NCI-H1417 (cell line): ENCODE measurements at regions not wholly inside any gene's neighbourhood (a gene's known extent, or its start where the extent isn't known, plus 50 kb on each side); places are given as distances from the start of the nearest gene placed in this dataset.
"Not testable (repeated sequence)": the region's sequence is repeated elsewhere in the genome, so short reads cannot be mapped to it uniquely, and the experiment has no call there.

Experiments
- DNase-seq, 3 experiments: peaks; one replicate each; lab custom pipeline; 2025; lab: John Stamatoyannopoulos, UW

- DNase-seq: no peak
Measured at GRCh38 chr2:129565551-129566109, 413.8 kb upstream of the RAB6C start.

- not testable (repeated sequence) for DNase-seq
Measured at GRCh38 chr2:129570812-129571211, 408.7 kb upstream of the RAB6C start.

GRCh38 chr2:129575431-129575830 lies 404.0 kb upstream of the RAB6C start:
- no peak for DNase-seq

DNA sequence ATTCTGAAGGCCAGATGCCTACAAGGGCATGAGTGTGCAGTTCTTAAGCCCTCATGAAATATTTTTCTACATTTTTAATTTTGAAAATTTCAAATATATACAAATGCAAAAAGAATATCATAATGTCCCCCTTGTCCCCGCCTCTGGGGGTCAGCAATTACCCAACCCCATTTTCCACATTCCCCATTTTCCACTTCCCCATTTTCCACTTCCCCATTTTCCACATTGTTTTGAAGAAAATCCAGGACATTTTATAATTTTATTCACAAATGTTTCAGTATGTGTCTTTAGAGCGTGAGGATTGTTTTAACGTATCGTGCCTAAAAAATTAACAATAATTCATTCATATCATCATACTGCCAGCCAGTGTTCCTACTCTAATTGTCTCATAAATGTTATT lies 403.6 kb upstream of the RAB6C start:
- DNase-seq: no peak

- DNase-seq: no peak
Measured at GRCh38 chr2:129580001-129580400, 399.5 kb upstream of the RAB6C start.

DNA sequence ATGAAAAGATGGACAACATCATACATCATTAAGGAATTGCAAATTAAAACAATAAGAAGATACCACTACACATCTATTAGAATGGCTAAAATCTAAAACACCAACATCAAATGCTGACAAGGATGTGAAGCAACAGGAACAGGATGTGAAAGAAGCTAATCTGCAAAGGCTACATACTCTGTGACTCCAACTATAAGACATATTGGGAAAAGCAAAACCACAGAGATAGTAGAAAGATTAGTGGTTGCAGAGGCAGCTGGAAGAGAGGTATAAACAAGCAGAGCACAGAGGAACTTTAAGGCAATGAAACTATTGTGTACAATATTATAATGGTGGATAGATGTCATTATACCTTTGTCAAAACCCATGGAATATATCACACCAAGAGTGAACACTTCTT lies 393.7 kb upstream of the RAB6C start:
- DNase-seq: no peak

DNA sequence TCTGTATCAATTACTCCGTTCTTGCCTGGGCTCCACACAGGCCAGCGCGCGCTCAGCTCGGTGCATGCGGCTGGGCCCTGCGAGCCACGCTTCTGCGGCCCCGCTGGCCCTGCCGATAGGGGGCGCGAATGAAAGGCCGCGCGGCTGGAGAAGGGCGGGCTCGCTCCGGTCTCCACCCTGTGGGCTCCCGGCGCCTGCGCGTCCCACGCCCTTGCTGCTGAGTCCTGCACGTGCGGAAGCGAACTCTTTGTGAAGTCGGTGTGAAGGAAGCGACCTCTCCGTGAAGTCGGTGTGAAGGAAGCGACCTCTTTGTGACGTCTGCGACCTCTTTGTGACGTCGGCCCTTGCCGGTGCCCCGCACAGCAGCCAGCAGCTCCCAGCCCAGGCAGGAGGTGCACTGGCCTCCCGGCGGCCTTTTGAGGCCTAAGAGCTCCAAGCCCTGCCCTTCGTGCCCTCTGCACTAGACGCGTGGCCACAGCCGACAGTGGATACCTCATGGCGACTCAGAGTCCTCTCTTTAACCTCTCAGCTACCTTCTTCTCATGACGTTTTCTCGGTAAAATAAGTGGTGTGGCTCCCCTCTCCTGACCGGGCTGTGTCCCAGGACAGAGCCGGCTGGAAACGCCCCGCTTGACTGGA lies 391.9 kb upstream of the RAB6C start:
- no peak for DNase-seq

DNA sequence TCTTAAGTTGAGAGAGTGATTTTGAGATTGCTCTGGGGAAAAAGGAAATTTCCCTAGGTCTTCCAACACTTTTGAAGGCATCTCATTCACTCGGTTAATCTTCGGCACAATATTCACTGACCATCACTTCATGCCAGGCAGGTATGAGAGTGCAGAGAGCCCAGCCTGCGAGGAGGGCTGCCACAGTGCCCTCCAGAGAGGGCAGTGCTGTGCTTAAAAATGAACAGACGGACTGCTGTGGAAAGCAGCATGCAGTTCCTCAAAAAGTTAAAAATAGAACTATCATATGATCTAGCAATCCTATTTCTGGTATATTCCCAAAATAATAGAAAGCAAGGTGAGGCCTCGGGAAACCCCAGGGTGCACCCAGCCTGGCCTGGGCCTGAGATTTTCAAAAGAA lies 374.9 kb upstream of the RAB6C start:
- no peak for DNase-seq

GRCh38 chr2:129605646-129606045 lies 373.8 kb upstream of the RAB6C start:
- DNase-seq: no peak

- no peak for DNase-seq
Measured at GRCh38 chr2:129606496-129607270, 372.8 kb upstream of the RAB6C start.

DNA sequence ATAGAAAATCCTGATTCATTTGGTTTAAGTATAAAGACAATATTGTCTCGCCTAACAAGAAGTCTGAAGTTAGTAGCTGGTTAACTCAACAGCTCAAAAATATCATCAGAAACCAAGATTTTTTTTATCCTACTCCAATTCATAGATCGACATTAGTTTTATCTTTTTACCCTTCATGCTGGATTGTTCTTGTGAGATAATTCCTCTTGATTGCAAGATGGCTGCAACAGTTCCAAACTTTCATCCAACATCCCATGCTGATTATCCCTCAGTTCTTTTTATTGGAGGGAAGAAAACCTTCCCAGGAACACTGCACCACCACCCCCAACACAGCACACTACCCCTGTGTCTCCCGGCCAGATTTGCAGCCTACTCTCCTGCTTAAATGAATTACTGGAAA lies 370.2 kb upstream of the RAB6C start:
- no peak for DNase-seq

GRCh38 chr2:129610766-129611165 lies 368.7 kb upstream of the RAB6C start:
- DNase-seq: no peak

GRCh38 chr2:129611471-129611870 lies 368.0 kb upstream of the RAB6C start:
- DNase-seq: no peak

DNA sequence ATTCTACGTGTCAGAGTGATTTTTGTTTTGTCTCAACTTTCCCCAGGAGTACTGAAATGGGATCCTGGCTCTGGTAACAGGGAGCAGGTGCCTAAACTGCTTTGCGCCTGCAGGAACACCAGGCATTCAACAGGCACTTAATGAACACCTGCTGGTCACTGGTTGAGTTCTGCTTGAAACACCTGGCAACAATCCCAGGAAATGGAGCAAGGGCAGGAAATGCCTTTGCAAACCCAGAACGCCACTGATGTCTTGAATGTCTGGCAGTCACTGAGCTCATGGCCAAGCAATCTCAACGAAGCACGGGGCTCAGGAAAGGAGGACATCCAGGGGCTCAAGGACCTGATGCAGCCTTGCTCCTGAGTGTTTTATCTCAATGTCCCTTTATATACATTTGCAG lies 360.0 kb upstream of the RAB6C start:
- peak; percentile 27 to 80 (median 72) for DNase-seq

GRCh38 chr2:129620411-129620810 lies 359.1 kb upstream of the RAB6C start:
- no peak for DNase-seq

DNA sequence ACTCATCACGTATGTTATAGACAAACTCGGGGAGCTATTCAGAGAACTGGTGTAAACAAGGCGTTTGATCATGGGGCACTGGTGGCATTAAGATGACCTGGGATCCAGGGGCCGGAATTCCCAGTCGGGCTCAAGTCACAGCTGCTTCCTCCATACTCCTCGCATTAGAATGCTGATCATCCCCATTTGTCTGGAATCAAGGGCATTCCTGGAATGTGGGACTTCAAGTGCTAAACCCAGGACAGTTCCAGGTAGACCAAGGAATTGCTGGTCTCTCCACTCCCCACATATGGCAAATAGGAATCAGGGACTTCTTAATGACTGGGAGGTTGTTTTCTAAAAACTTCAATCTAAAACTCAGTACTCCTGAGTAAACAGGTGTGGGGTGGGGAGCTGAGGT lies 355.7 kb upstream of the RAB6C start:
- no peak for DNase-seq

DNA sequence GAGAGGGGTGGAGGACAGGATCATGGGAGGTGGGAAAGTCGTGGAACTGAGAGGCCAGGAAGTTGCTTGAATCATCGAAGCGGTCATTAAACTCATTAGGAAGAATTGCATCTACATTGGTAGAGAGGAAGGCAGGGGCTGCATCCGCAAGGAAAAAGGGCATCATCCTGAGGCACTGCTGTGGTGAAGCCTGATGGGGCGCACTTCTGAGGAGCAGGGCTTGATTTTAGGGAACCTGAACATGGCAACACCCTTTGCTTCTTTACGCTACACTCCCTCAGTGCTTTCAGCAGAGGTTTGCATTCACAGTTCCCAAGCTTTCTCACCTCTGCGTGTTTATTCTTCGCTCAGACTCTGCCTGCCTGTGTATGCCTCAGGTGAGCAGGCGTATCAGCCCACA lies 352.0 kb upstream of the RAB6C start:
- DNase-seq: no peak

DNA sequence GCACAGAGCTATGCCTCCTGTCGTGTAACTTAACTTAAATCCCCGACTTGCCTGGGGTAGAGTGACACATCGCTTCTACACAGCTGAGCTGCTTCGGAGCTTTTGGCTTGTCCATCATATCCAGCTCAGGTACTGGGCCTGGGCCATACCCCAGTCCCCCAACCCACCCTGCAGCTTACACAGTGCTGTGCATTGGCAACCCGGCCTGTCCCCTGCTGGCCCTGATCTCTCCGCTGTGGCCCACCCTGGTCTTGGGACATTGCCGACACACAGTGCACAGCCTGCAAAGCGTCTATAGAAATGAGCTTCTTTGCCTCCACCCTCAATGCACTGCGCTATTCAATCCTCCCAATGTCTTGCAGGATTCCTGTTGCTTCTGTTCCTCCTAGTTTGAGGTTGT lies 342.8 kb upstream of the RAB6C start:
- DNase-seq: no peak

DNA sequence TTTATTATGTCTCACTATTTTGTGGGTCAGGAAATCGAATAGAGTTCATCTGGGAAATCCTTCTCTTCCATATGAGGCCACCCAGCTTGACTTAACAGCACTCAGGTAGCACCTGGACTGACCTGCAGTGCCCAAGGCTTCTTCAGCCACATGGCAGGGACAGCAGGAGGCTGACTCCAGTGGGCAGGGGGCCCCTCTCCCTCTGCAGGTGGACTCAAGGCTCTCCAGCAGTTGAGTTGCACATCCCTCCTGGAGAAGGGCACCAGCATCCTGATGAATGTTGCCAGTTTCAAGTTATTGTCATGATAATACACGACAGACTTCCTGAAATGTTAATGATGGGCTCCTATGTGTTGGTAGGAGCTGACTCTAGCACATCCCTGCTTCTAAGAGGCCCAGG lies 338.1 kb upstream of the RAB6C start:
- no peak for DNase-seq

- no peak for DNase-seq
Measured at GRCh38 chr2:129642526-129643043, 336.9 kb upstream of the RAB6C start.

- no peak for DNase-seq
Measured at GRCh38 chr2:129645335-129645734, 334.1 kb upstream of the RAB6C start.

DNA sequence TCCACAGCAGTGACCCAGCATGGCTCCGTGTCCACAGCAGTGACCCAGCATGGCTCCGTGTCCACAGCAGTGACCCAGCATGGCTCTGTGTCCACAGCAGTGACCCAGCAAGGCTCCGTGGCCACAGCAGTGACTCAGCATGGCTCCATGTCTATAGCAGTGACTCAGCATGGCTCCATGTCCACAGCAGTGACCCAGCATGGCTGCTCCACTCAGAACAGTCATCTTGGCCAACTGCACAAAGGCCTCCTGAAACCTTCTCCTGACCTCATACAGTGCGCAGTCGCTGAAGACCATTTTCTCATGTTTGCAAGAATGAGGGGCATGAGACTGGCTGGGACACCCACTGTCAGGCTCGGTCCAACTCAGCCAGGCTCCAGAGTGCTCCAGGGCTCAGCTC lies 333.4 kb upstream of the RAB6C start:
- DNase-seq: no peak

DNA sequence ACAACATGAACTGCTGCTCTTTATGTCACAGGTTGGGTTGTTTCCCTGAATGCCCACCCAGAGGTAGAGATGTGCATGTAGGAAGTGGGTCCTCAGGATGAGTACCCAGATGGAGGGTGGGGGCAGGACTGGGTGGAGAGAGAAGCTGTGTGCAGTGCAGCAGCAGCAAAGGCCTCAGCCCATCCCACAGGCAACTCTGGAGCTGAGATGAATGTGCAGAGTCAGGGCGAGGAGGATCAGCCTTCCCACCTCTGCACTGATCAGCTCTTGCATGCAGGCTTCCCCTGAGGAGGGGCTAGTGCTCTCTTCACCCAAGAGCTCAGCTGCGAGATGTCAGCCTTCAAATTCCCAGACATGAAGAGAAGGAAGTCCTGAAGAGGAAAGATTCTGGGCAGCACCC lies 326.2 kb upstream of the RAB6C start:
- no peak for DNase-seq
